A549 (cell line): ENCODE measurements at regions not wholly inside any gene's neighbourhood (a gene's known extent, or its start where the extent isn't known, plus 50 kb on each side); places are given as distances from the start of the nearest gene placed in this dataset.

Source experiments
- CHD2 ChIP-seq: fragments of 150-350 bp; IDR thresholded peaks from 2 replicates; pipeline ENCODE4 v1.6.1; 2014; ENCODE audit warnings: low read length; ENCODE audit not compliant: partially characterized antibody
- CTCF ChIP-seq: fragments of >200 bp; sonication (Bioruptor Twin); formaldehyde crosslinking; IDR thresholded peaks from 3 replicates; pipeline ENCODE4 v1.5.1; 2016
- ELK1 ChIP-seq: fragments of 150-350 bp; IDR thresholded peaks from 2 replicates; pipeline ENCODE4 v1.6.1; 2014; ENCODE audit warnings: low read depth, mild to moderate bottlenecking, low read length
- JUN ChIP-seq, 2 experiments: fragments of >200 bp; sonication (Bioruptor Twin); formaldehyde crosslinking; IDR thresholded peaks; 2 replicates in 1 of 2; 3 replicates in 1 of 2; pipeline ENCODE4 v1.6.1; 2016 to 2017
- JUNB ChIP-seq: fragments of >200 bp; sonication (Bioruptor Twin); formaldehyde crosslinking; IDR thresholded peaks from 2 replicates; pipeline ENCODE4 v1.6.1; 2016
- MYC ChIP-seq: IDR thresholded peaks from 2 replicates; pipeline ENCODE4 v1.6.1; 2012; ENCODE audit warnings: mild to moderate bottlenecking, inconsistent platforms, low read length, improper control_type of control experiment, borderline replicate concordance
- POLR2A ChIP-seq: IDR thresholded peaks from 2 replicates; pipeline ENCODE4 v1.6.1; 2012; ENCODE audit warnings: mild to moderate bottlenecking, low read length
- ZNF302 ChIP-seq: fragments of 250-450 bp; sonication (Bioruptor Pico); IDR thresholded peaks from 2 replicates; pipeline ENCODE4 v1.9.0; 2021; ENCODE audit warnings: inconsistent platforms, mild to moderate bottlenecking, moderate library complexity

GRCh38 chr2:19496646-19497045 lies 138.2 kb upstream of the OSR1 start:
- no peak for TF ChIP-seq POLR2A
- TF ChIP-seq CHD2 = no peak
- TF ChIP-seq CTCF = no peak
- no peak for TF ChIP-seq JUNB
- TF ChIP-seq ZNF302 = no peak
- no peak for TF ChIP-seq ELK1
- no peak for TF ChIP-seq MYC
- TF ChIP-seq JUN (IDR thresholded peaks at IDR 0.05) = no peak
